Middle frontal gyrus (tissue), 1 donor: ENCODE measurements at regions not wholly inside any gene's neighbourhood (a gene's known extent, or its start where the extent isn't known, plus 50 kb on each side); places are given as distances from the start of the nearest gene placed in this dataset.
"Not testable (repeated sequence)": the region's sequence is repeated elsewhere in the genome, so short reads cannot be mapped to it uniquely, and the experiment has no call there.

ENCODE experiments used
- DNase-seq: peaks from one replicate; pipeline ENCODE4 v3.0.0-alpha.2; 2015; ENCODE audit warnings: low spot score; ENCODE audit errors: extremely low spot score

- DNase-seq: no peak
Observed at GRCh38 chr4:177938226-177938625, 496.0 kb upstream of the AGA start.

GRCh38 chr4:177945268-177945667, 503.0 kb upstream of the AGA start:
- DNase-seq: no peak

DNA sequence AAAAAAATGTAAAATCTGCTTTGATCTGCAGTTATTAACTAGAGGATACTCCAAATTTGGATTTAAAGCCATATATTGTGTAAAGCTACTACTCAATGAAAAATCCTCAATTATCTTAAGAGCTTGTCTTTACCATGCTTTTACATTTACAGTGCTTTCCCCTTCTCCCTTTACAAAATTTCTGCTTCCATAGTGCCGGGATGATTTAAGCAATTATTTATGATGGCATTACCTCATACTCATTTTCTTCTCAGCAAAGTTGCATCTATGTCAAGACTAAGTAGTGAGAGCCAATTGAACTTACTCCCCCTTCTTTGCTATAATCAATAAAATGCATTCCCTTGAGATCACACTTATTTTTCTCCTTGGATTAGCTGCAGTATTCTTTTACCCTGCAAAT, 505.4 kb upstream of the AGA start:
- DNase-seq: no peak

GRCh38 chr4:177948853-177949252, 506.6 kb upstream of the AGA start:
- no peak for DNase-seq

- DNase-seq: no peak
Observed at GRCh38 chr4:177951026-177951425, 508.8 kb upstream of the AGA start.

DNA sequence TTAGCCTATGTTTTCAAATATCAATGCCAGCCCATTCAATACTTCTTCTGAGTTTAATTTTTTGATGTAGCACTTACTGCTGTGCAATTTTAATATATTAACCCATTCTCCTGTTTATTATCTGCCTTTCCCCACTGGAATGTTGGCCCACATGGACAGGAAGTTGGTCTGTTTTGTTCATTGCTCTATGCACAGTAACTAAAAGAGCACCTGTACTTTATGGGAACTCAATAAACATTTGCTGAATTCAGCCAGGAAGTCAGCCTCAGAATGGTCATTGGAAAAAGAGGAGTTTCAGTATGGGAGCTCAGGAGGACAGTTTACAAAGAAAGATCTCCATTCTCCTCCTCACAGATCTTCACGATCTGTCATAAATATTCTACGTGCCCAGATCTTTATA, 510.5 kb upstream of the AGA start:
- DNase-seq: no peak

DNA sequence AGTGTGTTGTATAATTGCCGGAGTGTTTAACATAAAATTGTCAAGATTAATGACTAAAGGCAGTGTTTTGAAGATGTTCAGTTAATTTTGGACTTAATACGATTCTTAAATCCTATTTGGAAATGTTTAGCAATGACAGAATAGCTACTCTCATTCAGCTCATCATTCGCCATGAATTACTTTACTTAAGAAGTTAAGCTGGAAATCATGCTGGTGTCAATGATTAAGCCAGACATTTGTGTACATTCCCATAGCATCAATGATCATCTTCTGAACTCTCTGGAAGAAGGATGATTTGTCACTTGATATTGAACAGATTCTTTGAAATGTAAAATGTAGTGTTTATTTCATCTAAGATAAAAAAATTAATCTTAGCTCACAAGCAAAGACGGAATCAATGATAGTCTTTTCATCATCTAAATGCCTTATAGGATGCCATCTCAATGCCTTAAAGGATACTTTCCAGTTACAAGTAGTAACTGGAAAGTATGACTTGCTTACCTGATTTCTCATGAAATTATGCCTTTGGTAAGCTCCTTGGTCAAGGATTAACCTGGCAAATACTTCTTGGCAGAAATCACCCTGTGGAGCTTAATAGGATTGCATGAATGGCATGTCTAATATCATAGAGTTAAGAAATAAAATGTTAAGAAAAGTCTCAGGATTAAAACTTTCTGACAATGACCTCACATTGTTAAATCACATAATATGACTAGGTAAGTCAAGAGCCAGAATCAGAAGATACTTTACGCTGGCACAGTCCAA, 515.5 kb upstream of the AGA start:
- no peak for DNase-seq

DNA sequence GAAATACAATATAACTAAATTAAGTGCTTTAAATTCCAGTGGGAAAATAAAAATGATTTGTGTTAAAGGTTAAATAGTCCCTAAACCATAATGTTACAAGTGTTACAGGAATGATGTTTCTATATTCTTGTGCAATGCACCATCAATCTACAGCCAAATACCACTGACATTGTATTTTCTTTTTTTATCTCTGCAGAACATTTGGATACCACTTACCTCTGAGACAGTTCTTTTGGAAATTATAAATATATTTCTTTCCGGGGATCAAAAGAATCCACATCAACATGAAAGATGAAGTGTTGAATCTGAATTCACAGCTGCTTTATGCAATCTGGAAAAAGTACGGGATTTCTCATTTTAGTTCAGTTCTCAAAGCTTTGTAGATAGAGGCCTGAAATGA, 518.3 kb upstream of the AGA start:
- DNase-seq: no peak

- DNase-seq: no peak
Observed at GRCh38 chr4:177961761-177962380, 519.6 kb upstream of the AGA start.

DNA sequence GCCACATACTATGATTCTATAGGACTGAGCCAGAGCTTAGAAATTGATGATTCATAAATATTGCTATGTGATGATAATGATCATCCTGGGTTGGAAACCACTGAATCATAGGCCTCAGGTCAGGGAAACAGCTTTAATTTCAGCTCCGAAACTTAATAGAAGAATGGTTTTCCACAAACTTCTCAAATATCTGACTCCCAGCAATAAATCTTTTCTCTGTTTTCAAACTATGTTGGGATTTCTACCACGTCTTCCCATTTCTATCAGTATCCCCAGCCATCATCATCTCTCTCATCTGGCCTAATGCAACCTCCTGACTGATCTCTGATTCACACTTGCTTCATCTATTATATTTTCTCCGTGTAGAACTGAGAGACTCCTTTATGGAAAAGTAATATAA, 521.8 kb upstream of the AGA start:
- DNase-seq: no peak

GRCh38 chr4:177964693-177965168, 522.5 kb upstream of the AGA start:
- DNase-seq: no peak

- no peak for DNase-seq
Observed at GRCh38 chr4:177967328-177967727, 525.1 kb upstream of the AGA start.

- DNase-seq: no peak
Observed at GRCh38 chr4:177968817-177969442, 526.7 kb upstream of the AGA start.

DNA sequence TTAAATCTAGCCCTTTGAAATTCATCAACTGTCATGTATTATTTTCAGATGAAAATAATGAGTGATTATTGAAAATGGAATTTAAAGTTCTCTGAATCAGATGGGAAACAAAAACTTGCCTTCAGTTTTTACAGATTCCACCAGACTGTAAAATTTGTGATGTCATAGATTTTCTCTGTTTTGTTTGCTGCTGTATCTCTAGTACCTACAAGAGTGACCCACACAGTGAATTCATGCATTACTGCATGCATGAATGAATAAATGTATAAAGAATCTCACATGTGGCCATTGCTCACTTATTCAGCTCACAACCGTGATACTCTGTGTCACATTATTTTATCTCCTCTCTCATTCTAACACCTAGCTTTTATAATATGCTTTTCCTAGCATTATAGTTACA, 532.2 kb upstream of the AGA start:
- DNase-seq: no peak

DNA sequence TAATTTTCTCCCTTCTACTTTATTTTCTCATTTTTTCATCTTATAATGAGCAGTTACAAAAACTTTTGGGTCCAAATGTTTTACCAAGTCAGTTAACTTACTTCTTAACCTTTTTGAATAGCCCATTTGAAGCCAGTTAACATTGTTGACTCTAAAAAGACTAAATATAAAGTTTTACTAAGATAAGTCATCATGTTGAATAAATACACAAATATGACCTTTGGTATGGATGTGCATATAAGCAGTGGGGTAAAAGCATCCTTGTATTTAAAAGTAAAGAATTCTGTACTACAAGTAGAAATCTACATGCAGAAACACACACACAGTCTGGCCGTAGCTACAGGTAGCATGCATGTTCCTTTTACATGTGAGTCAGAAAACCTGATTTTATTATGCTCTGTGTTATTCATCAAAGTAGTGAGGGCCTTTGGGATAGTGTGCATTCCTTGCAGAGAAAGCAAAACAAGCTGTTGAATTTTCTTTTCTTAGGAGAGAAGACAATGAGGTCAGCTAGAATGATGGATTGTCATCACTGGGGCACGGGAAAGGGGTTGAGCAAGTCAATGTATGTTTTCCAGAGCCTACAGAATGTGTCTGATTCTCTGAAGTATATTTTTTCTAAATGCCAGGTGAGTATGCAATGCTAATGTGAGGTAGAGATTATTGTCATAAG, 533.2 kb upstream of the AGA start:
- no peak for DNase-seq

GRCh38 chr4:177986236-177986635, 544.0 kb upstream of the AGA start:
- DNase-seq: no peak

GRCh38 chr4:177987896-177988295, 545.7 kb upstream of the AGA start:
- no peak for DNase-seq

DNA sequence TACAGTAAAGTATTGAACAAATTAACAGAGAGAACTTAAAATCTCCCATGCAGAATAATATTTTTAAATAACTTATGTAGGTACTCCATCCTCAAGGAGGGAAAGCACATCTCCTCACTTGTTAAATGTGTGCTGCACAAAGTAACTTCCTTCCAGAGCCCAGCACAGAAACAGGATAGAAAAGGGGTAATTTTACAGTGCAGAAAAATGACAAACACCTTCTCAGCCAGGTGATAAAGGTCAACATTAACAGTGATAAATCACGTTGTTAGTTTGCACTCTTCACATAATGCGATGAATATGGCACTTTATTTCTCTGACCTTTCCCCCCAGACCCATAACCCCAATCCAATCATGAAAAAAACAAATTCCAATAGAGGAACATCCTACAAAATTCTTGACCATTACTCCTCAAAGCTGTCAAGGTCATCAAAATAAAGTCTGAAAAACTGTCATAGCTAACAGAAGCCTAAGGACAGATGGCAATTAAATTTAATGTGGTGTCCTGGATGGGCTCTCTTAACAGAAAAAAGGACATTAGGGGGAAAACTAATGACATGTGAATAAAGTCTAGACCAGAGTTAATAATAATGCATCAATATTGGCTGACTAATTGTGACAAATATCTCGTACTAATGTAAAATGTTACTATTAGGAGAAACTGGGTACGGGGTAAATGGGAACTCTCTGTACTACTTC, 547.4 kb upstream of the AGA start:
- no peak for DNase-seq

DNA sequence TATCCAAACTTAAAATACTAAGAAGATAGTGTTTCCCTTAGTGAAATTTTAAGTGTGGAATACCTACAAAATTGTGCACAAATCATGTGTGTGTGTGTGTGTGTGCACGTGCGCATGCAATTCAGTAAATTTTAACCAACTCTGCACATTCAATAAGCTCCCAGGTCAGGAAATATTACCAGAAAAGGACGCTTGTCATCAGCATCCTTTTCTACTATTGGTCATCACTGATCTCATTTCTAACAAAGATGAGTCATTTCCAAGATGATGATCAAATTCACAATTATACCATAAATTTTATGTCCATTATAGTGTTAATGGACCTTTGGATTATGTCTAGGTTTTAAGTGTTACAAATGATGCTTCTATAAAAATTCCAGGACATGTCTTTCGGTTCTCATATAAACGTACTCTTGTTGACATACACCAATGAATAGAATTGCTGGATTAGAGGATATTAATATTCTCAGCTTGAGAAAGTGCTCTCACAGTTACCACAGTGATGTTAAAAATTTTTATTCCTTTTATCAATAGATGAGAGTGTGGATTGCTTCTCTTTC, 560.9 kb upstream of the AGA start:
- DNase-seq: no peak

DNA sequence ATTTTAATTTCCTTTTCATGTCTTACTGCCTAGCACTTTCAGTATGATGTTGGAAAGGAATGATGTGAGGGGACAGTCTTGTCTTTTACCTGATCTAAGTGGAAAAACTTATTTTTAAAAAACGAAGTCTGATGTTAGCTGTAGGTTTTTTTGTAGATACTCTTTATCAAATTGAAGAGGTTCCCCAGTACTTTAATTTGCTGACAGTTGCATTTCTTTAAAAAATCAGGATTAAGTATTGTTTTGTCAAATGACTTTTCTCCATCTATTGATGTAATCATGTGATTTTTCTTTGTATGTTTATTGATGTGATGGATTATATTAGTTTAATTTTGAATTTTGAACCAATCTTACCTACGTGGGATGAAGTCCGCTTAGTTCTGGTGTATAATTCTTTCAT, 568.4 kb upstream of the AGA start:
- DNase-seq: no peak

GRCh38 chr4:178015046-178015445, 572.8 kb upstream of the AGA start:
- DNase-seq: not testable (repeated sequence)
